ENCODE measurements at regions not wholly inside any gene's neighbourhood (a gene's known extent, or its start where the extent isn't known, plus 50 kb on each side); places are given as distances from the start of the nearest gene placed in this dataset.
A peak's percentile ranks its signal among the peaks of the same experiment; 100 is the strongest.
"Not testable (repeated sequence)": the region's sequence is repeated elsewhere in the genome, so short reads cannot be mapped to it uniquely, and the experiment has no call there.

DNA sequence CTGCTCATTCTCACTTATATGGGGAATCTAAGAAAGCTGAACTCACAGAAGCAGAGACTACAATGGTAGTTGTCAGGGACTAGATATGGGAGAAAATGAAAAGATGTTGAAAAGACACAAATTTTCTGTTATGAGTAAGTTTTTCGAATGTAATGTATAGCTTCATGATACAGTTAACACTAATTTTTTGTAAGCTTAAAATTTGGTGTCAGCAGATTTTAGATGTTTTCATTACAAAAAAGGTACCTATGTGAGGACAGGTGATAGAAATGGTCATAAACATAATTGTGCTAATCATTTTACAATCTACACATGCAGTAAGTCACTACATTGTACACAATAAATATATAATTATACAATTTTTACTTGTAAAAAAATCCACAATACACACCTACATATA, 286.6 kb downstream of the ZNF33B start:
- no peak for DNase-seq

DNA sequence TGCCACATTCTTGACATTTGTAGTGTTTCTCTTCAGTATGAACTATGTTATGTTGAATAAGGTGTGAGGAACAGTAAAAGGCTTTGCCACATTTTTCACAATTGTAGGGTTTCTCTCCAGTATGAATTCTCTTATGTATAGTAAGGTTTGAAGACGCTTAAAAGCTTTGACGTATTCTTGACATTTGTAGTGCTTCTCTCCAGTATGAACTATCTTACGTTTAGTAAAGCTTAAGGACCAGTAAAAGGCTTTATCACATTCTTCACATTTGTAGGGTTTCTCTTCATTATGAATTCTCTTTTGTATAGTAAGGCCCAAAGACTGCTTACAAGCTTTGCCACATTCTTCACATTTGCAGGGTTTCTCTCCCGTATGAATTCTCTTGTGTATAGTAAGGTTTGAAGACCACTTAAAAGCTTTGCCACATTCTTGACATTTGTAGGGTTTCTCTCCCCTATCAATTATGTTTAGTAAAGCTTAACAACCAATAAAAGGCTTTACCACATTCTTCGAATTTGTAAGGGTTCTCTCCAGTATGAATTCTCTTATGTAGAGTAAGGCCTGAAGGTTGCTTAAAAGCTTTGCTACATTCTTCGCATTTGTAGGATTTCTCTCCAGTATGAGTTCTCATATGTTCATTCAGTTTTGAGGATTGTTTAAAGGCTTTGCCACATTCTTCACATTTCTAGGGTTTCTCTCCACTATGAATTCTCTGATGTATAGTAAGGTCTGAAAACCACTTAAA, 301.6 kb downstream of the ZNF33B start:
- DNase-seq: not testable (repeated sequence)

DNA sequence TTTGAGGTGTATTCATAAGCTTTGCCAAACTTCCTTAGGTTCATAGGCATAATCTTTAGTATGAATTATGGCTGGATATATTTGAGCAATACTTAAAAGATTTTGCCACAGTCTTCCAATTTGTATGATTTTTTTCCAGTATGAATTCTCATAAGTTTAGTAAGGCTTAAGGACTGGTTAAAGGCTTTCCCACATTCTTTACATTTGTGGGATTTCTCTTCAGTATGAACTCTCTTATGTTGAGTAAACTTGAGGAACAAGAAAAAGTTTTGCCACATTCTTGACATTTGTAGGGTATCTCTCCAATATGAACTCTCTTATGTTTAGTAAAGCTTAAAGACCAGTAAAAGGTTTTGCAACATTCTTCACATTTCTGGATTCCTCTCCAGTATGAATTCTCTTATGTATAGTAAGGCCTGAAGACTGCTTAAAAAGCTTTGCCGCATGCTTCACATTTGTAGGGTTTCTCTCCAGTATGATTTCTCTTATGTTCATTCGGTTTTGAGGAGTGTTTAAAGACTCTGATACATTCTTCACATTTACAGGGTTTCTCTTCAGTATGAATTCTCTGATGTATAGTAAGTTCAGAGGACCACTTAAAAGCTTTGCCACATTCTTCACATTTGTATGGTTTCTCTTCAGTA, 302.6 kb downstream of the ZNF33B start:
- DNase-seq: not testable (repeated sequence)

DNA sequence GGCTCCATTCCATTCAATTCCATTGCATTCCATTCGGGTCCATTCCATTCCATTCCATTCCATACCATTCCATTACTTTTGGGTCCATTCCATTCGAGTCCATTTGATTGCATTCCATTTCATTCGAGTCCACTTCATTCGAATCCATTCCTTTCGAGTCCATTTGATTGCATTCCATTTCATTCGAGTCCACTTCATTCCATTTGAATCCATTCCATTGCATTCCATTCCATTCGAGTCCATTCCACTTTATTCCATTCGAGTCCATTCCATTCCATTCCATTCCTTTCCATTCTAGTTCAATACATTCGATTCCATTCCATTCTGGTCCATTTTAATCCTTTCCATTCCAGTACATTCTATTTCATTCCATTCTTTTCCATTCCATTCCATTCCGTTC, 334.0 kb downstream of the ZNF33B start:
- DNase-seq: no peak

DNA sequence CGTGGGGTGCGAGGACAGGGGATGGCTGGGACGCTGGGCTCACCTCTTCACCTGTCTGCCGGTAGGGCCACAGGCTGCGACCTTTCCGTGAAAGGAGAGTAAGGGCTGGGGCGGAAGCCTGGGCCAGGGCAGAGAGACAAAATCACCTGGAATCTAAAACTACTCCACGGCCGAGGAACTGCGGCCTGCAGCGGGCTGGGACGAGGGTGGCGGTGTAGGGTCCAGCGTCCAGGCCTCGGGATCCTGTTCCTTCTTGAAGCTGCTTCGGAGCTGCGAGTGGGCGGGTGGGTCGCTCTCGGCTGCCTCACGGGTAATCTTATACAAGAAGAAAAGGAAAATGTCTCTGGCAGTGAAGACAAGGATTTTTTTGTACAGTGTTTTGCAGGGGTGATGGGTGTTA, 356.5 kb downstream of the ZNF33B start:
- not testable (repeated sequence) for DNase-seq

DNA sequence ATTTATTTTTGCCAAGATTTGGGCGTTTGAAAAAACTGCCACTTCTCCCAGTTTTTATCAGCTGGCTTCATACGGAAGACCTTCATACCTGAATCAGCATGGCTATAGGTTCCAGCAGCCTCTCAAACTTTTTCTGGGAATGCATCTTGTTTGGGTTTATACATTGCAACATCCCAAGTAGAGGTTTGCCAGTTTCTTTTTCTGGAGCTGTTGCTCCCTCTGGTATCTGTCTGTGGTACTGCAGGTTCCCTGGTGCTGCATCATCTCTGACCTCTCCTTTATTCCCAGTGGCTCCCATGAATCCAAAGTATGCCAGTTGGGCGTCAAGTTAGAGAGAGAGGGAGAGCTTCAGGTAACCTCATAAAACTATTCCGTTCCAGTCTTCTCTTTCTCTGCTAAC, 368.6 kb downstream of the ZNF33B start:
- not testable (repeated sequence) for DNase-seq

DNA sequence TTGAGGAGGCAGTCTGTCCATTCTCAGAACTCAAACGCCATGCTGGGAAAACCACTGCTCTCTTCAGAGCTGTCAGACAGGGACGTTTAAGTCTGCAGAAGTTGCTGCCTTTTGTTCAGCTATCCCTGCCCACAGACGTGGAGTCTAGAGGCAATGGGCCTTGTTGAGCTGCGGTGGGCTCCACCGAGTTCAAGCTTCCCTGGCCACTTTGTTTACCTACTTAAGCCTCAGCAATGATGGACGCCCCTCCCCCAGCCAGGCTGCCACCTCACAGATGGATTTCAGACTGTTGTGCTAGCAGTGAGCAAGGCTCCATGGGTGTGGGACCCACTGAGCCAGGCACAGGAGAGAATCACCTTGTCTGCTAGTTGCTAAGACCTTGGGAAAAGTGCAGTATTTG, 375.1 kb downstream of the ZNF33B start:
- DNase-seq: not testable (repeated sequence)

DNA sequence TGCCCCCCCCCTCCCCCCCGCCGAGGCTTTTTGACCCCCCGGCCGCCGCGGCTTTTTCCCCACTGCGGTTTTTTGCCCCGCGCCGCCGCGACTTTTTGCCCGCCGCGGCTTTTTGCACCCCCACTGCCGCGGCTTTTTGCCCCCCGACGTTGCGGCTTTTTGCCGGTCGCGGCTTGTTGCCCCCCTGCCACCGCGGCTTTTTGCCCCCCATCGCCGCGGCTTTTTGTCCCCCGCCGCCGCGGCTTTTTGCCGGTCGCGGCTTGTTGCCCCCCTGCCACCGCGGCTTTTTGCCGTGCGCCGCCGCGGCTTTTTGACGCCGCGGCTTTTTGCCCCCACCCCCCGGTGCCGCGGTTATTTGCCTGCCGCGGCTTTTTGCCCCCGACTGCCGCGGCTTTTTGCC, 395.4 kb downstream of the ZNF33B start:
- not testable (repeated sequence) for DNase-seq

DNA sequence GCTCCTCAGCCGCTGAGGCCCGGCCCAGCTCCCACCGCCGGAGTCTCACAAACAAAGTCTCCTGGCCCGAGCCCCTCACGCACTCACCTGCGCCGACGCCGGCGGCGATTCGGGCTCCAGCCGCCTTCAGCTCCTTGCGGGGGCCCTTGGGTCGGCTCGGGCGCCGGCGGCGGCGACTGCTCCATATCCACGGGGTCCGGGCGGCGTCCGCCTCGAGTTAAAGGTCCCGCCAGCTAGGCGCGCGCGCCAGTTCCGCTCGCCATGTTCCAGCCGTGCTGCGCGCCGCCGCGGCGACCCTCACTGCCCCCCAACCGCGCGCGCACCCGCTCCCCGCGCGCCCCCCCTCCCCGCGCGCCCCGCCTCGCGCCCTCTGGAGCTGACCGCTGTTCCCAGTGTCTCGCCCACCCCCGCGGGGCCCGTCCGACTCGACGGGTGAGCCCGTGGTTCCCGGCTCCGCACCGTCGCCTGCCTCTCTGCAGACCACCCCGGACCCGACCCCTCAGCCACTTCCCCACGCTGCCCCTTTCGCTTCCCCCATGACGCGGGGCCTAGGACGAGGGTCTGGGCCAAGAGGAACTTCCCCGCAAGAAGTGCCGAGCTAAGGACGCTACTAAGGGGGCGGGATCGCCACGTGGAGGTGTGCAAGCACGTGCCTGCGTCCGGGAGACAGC, 396.1 kb downstream of the ZNF33B start:
- DNase-seq: no peak

DNA sequence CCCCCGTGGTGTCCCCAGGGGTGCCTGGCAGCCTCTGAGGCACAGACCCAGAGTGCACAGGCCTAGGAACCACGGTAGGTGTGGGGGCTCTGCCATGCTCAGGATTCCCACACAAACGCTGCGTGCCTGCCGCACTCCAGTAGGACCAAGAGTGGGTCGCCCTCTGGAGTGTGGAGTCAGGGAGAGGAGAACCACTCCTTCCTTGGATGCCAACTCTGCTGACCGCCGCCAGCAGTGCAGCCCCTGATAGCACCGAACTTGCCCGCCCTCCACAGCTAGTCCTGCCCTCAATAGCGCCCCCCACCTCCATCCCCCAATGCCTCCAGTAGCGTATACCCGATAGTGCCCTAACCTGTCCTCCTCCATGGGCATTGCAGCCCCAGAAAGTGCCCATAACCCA, 402.0 kb downstream of the ZNF33B start:
- not testable (repeated sequence) for DNase-seq

DNA sequence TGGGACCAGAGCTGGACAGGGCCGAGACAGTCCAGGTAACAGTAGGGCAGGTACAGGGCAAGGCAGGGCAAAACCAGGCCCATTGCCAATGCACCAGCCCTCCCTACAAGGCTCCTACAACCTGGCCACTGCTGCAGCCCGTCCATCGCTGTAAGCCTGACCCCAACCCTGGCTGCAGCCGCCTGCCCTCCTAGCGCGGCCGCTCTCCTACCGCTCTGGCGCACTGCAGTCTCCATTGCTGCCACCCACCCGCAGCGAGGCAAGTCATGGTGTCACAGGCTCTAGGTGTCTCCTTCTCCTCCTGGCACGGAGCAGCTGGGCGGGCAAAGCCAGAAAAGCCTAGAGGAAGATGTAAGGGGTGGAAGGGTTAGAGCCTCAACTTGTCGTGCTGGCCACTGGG, 402.6 kb downstream of the ZNF33B start:
- DNase-seq: not testable (repeated sequence)

DNA sequence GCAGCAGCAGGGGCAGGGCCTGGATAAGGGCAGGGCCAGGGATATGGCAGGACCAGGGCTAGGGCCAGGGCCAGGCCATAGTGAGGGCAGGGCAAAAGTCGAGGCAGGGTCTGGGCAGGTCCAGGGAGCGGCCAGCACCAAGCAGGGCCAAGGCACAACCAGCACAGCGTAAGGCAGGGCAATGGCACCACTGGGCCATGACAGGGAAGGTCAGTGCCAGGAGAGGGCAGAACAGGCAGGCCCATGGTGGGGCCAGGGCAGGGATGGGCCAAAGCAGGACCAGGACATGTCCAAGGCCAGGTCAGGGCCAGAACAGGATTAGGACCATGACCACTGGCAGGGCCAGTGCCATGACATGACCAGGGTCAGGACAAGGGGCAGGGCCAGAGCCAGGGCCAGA, 403.1 kb downstream of the ZNF33B start:
- not testable (repeated sequence) for DNase-seq

DNA sequence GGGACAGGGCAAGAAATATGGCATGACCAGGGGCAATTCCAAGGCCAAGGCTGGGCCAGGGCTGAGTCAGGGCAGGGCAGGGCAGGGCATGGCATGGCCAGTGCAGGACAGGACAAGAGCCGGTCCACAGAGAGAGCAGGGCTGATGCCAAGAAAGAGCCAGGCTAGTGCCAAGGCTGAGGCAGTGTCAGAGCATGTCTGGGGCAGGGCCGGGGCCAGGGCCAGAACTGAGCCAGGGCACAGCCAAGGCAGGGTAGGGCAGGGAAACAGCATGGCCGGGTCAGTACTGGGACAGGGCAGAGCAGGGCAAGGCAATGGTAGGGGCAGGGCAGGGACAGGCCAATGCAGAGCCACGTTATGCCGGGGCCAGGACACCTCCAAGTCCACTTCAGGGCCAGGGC, 403.9 kb downstream of the ZNF33B start:
- not testable (repeated sequence) for DNase-seq

DNA sequence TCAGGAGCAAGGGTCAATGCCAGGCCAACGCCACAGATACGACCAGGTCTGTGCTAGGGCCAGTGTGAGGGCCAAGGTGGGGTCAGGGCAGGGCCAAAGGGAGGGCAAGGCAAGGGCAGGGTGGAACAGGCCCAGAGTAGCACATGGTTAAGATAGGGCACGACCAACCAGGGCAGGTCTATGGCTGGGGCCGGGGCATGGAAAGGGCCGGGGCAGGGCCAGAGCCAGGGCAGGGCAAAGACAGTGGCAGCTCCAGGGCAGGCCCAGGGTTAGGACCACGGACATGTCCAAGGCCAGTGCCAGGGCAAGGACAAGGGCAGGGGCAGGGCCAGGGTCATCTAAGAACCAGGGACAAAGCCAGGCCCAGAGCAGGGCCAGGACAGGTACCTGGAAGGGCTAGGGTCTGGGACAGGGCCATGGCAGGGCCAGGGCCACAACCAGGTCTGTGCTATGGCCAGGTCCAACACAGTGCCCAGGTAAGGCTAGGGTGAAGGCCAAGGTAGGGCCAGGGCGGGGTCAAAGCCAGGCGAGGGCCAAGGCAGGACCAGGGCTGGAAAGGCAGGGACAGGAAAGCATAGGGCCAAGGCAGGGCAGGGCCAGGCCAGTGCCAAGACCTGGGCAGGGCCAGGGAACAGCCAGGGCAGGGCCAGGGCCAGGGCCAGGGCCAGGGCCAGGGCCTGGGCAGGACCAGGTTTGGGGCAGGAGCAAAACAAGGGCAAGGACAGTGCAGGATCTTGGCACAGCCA, 404.7 kb downstream of the ZNF33B start:
- not testable (repeated sequence) for DNase-seq

DNA sequence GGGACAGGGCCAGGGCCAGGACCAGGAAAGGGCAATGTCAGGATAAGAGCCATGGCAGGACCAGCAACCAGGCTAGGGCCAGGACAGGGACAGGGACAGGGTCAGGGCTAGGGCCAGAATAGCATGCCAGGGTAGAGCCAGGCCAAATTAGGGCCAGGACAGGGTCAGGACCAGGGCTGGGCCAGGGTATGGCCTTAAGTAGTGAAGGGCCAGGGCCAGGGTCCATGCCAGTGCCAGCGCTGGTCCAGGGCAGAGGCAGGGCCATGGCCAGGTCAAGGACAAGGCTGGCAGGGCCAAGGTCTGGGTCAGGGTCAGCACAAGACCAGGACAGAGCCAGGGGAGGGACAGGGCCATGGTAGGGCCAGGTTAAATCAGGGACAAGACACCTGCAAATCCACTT, 405.4 kb downstream of the ZNF33B start:
- not testable (repeated sequence) for DNase-seq

DNA sequence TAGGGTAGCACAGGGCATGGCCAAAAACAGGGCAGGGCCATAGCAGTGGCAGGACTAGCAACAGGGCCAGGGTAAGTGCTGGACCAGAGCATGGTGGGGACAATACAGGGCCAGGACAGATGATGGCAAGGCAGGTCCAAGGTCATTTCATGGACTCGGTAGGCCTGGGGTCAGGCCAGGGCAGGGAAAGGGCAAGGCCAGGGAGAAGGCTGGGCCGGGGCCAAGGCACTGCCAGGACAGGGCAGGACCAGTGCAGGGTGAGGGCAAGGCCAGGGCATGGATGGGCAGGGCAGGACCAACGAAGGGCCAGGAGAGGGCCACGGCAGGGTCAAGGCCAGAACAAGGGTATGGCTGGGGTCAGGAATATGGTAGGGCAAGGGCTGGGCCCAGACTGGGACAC, 407.6 kb downstream of the ZNF33B start:
- DNase-seq: not testable (repeated sequence)

DNA sequence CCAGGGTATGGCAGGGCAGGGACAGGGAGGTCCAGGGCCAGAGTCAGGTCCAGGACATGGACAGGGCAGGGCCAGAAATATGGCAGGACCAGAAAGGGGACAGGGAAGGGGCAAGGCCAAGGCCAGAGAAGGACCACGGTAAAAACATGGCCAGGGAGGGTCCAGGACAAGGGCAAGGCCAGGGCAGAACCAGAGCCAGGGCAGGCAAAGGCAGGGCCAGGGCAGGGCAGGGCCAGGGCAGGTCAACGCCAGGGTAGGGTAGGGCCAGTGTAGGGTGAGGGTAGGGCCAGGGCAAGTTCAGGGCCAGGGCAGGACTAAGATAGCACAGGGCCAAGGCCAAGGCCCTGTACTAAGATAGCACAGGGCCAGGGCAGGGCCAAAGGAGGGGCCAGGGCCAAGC, 408.3 kb downstream of the ZNF33B start:
- DNase-seq: not testable (repeated sequence)

DNA sequence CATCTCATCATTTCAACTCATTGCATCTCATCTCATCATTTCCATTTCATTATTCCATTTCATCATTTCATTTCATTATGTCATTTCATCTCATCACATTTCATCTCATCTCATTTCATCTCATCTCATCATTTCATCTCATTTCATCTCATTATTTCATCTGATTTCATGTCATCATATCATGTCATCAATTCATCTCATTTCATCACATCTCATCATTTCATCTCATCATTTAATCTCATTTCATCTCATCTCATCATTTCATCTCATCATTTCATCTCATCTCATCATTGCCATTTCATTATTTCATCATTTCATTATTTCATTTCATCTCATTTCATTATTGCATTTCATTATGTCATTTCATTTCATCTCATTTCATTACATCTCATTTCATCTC, 410.5 kb downstream of the ZNF33B start:
- not testable (repeated sequence) for DNase-seq

DNA sequence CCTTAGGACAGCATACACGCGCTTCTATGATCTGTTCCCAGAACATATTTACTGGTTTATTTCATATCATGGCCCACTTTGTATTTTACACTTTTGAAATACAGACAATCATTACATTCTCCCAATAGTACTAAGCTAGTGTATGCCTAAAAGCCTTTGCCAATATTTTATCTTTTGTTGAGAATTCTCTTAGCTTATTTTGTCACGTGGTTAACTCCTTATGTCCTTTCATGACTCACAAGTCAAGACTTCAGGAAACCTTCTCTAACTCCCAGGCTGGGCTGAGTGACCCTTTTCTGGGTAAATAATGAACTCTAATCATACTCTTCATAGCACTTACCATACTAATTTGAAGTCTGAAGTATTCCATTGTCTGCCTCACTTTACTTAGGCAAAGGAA, 444.8 kb downstream of the ZNF33B start:
- DNase-seq: not testable (repeated sequence)

DNA sequence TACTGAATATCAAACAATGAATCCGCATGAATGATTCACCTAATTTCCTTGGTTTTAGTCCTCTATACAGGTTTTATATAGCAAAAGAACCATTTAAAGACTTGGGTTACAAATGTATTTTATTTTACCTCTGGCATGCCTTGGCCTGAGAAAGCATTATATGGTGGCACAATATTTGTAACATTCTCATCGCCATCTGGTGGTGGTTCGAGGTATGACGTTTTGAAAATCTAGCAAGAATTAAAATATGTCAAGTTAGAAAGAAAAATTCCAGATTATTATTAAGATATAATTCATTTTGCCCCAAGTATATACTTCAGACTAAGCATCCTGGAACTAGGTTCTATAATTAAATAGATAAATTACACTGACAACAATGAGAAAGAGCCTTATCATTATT, 445.9 kb downstream of the ZNF33B start:
- peak; percentile 22 for DNase-seq

DNA sequence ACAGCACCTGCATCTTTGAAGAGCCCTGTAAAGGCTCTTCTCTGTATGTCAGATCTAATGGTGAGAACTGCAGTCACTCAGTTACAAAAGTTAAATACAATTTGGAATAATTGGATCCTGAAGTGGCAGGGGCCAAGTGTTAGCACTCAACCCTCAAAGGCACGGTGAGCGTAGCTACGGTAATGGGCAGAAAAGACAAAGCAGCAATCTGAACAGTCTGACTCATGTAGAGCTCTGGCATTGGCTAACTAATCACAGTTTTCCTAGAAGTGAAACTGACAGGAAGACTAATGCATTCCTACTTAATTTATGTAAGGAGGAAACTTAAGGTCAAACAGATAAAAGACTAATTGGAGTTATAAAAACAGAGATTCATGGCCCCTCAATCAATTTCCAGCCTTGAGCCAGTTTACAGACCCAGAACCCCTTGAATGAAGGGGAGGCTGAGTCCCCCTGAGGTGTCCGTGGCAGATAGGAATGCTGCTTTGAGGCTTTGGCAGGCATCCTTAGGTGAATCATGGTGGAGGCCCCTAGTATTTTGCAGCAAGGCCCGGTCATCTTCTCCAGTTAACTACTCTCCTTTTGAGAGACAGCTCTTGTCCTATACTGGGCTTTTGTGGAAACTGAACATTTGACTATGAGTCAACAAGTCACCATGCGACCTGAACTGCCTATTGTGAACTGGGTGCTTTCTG, 450.7 kb downstream of the ZNF33B start:
- not testable (repeated sequence) for DNase-seq
